ENCODE measurements at regions not wholly inside any gene's neighbourhood (a gene's known extent, or its start where the extent isn't known, plus 50 kb on each side); places are given as distances from the start of the nearest gene placed in this dataset.

DNA sequence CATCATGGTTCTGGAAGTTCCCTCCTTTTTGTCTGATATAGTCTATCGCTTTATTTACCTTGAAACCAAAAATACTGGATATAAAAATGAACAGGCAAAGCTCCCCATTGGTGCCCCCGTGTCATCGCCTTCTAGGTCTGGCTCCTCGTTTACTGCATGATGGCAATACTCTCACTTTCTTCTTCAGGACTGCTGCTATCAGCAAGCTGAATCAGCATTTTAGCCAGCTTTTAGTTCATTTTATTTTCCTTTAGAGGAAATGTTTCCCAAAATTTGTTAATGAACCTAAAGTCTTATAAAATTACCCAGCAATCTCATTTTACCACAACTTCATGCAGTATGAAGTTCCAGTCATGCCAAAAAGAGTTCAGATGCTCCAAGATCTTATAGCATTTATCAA lies 80.5 kb downstream of the ZIC3 start:
- no peak overlapping the region for H3K27ac ChIP-seq
- 52 to 63% methylated on average over 4 of the region's 4 CpGs for WGBS, 2 donors
- no peaks in the 10 kb centered on the region for H3K36me3 ChIP-seq
- no peaks in the 10 kb centered on the region for H3K4me1 ChIP-seq
- peaks cover 0 to 5% (median 0%) of the 10 kb centered on the region in 4 donors for H3K27me3 ChIP-seq
- TF ChIP-seq, protein P1, sequence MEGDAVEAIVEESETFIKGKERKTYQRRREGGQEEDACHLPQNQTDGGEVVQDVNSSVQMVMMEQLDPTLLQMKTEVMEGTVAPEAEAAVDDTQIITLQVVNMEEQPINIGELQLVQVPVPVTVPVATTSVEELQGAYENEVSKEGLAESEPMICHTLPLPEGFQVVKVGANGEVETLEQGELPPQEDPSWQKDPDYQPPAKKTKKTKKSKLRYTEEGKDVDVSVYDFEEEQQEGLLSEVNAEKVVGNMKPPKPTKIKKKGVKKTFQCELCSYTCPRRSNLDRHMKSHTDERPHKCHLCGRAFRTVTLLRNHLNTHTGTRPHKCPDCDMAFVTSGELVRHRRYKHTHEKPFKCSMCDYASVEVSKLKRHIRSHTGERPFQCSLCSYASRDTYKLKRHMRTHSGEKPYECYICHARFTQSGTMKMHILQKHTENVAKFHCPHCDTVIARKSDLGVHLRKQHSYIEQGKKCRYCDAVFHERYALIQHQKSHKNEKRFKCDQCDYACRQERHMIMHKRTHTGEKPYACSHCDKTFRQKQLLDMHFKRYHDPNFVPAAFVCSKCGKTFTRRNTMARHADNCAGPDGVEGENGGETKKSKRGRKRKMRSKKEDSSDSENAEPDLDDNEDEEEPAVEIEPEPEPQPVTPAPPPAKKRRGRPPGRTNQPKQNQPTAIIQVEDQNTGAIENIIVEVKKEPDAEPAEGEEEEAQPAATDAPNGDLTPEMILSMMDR (IDR thresholded peaks at IDR 0.05), result no peak
- intact Hi-C loops (cut with DNase I), result no loop called here
- H3K9me3 ChIP-seq, result no peaks in the 10 kb centered on the region
- ATAC-seq (no peak), DNase-seq (no peak), FAIRE-seq (no peak)
- H3K4me3 ChIP-seq, result no peak overlapping the region

DNA sequence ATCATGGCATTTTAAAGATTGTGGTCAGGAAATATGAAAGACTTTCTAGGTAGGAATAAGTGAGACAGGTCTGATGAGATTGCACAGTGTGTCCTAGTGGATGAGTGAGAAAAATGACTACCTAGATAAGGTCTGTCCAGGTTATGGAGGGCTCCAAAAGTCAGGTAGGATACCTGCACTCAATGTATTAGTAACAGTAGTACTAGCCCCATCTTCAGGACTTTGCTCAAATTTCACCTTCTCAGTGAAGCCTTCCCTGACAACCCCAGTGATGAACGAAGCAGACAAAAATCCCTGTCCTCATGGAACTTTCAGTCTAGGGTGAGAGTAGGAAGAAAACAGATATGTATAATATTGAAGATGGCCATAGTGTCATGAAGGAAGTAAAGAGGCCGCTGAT lies 85.7 kb downstream of the ZIC3 start:
- no peaks in the 10 kb centered on the region for H3K9me3 ChIP-seq
- H3K4me3 ChIP-seq, result no peak overlapping the region
- TF ChIP-seq, protein P1 (IDR thresholded peaks at IDR 0.05), result no peak
- WGBS, 2 donors, result 39 to 57% methylated on average over 2 of the region's 2 CpGs
- peaks cover 0 to 5% (median 0%) of the 10 kb centered on the region in 4 donors for H3K27me3 ChIP-seq
- H3K27ac ChIP-seq, result no peak overlapping the region
- intact Hi-C loops (cut with DNase I), result no loop called here
- FAIRE-seq, result no peak
- H3K36me3 ChIP-seq, result no peaks in the 10 kb centered on the region
- no peak for ATAC-seq
- H3K4me1 ChIP-seq, result no peaks in the 10 kb centered on the region
- DNase-seq, result no peak

DNA sequence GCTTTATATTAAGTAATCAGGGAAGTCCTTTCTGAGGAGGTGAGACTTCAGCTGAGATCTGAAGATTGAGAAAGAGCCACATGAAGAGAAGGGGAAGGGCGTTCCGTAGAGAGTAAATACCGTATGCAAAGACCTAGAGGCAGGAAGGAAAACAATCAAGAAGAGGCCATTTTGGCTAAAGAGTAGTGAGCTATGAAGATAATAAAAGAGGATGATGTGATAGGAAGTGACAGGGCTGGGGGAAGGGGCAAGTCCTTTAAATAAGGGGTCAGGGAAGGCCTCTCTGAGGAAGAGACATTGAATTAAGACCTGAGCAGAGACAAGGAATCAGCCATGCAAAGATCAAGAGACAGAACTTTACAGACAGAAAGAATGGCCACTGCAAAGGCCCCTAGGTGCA lies 86.2 kb downstream of the ZIC3 start:
- no peak overlapping the region for H3K27ac ChIP-seq
- 57 to 58% methylated on average over 3 of the region's 3 CpGs for WGBS, 2 donors
- intact Hi-C loops (cut with DNase I), result no loop called here
- FAIRE-seq (no peak), ATAC-seq (no peak), DNase-seq (no peak)
- no peaks in the 10 kb centered on the region for H3K9me3 ChIP-seq
- no peaks in the 10 kb centered on the region for H3K4me1 ChIP-seq
- H3K36me3 ChIP-seq, result no peaks in the 10 kb centered on the region
- TF ChIP-seq, protein P1 (IDR thresholded peaks at IDR 0.05), result no peak
- H3K4me3 ChIP-seq, result no peak overlapping the region
- peaks cover 0 to 5% (median 0%) of the 10 kb centered on the region in 4 donors for H3K27me3 ChIP-seq

DNA sequence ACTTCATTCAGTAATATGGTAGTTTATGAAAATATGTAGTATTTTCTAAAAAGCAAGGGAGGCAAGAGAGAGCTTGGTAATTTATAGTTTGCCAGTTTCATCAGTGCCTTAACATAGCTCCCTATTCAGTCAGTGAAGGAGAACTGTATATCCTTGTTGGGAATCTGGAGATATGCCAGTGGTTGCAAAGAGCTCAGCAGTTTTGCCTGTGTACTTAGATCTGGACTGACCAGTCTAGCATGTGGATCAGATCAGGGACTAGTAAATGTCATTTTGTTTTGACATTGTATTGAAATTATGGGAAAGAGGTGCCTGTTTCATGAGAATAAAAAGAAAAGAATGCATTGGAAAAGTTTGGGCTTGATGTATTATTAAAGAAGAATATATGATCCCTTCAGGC lies 88.6 kb downstream of the ZIC3 start:
- TF ChIP-seq, protein P1 (IDR thresholded peaks at IDR 0.05), result no peak
- DNase-seq (no peak), ATAC-seq (no peak), FAIRE-seq (no peak)
- H3K9me3 ChIP-seq, result no peaks in the 10 kb centered on the region
- H3K27ac ChIP-seq, result no peak overlapping the region
- no peak overlapping the region for H3K4me3 ChIP-seq
- intact Hi-C loops (cut with DNase I), result no loop called here
- no peaks in the 10 kb centered on the region for H3K4me1 ChIP-seq
- H3K27me3 ChIP-seq, result no peaks in the 10 kb centered on the region
- no peaks in the 10 kb centered on the region for H3K36me3 ChIP-seq

DNA sequence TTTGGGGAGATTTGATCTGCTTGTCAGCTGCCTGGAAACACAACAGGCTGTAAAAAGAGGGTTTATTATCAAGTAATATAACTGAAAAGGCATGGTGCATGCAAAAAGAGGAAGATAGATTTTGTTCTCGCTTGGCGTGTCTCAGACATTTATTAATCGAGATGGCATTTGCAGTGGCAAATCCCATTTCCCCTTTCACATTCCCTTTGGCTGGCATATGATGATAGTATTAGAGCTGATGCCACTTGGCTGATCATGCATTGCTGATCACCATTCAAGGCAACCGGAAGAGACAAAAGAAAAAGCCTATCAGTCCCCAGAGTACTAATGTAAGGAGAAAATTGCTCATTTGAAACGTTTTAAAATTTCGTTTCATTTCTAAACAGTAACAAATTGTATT lies 101.8 kb downstream of the ZIC3 start:
- FAIRE-seq (no peak), ATAC-seq (no peak), DNase-seq (no peak)
- no peaks in the 10 kb centered on the region for H3K36me3 ChIP-seq
- TF ChIP-seq, protein P1 (IDR thresholded peaks at IDR 0.05), result no peak
- H3K9me3 ChIP-seq, result no peaks in the 10 kb centered on the region
- H3K27ac ChIP-seq, result no peak overlapping the region
- 54 to 56% methylated on average over 6 of the region's 6 CpGs for WGBS, 2 donors
- intact Hi-C loops (cut with DNase I), result no loop called here
- no peak overlapping the region for H3K4me3 ChIP-seq
- no peaks in the 10 kb centered on the region for H3K27me3 ChIP-seq
- H3K4me1 ChIP-seq, result no peaks in the 10 kb centered on the region
